Upper lobe of left lung (tissue), 4 donors: ENCODE measurements at regions not wholly inside any gene's neighbourhood (a gene's known extent, or its start where the extent isn't known, plus 50 kb on each side); places are given as distances from the start of the nearest gene placed in this dataset.

Source experiments
- CTCF ChIP-seq, 6 experiments: fragments of 450-650 bp in 4 of 6; fragments of 200-600 bp in 2 of 6; sonication (generic) in 2 of 6; IDR thresholded peaks; one replicate each; pipeline ENCODE4 v1.5.1; 2016 to 2019; ENCODE audit warnings: antibody characterized with exemption in 6 of 6
- EP300 ChIP-seq, 4 donors: sonication (generic); formaldehyde crosslinking; IDR thresholded peaks; one replicate each; pipeline ENCODE4 v1.5.1; 2017; ENCODE audit warnings: antibody characterized with exemption in 4 of 4, control low read depth in 2 of 4
- POLR2AphosphoS5 ChIP-seq, 2 donors: sonication (generic); formaldehyde crosslinking; IDR thresholded peaks; one replicate each; pipeline ENCODE4 v1.5.1; 2017; ENCODE audit warnings: antibody characterized with exemption in 2 of 2

GRCh38 chr7:109893231-109893630, 1197.7 kb upstream of the LRRN3 start:
- no peak for TF ChIP-seq EP300 (IDR thresholded peaks at IDR 0.05)
- TF ChIP-seq CTCF (IDR thresholded peaks at IDR 0.05) = no peak
- TF ChIP-seq POLR2AphosphoS5 (IDR thresholded peaks at IDR 0.05) = no peak
